SU-DHL-6 (cell line): ENCODE measurements at regions not wholly inside any gene's neighbourhood (a gene's known extent, or its start where the extent isn't known, plus 50 kb on each side); places are given as distances from the start of the nearest gene placed in this dataset.

Source experiments
- EZH2phosphoT487 ChIP-seq: fragments of 200-600 bp; sonication (generic), shearing (Covaris generic); conservative IDR thresholded peaks from 2 replicates; pipeline ENCODE4 v1.6.1; 2018; ENCODE audit warnings: mild to moderate bottlenecking, antibody characterized with exemption, low read length, moderate library complexity, mixed read lengths
- TF ChIP-seq, protein P1 (sequence below): fragments of 200-600 bp; sonication (generic); IDR thresholded peaks from one replicate; pipeline ENCODE4 v1.5.1; 2017; ENCODE audit warnings: antibody characterized with exemption, mild to moderate bottlenecking, low read length, moderate library complexity; ENCODE audit not compliant: insufficient read depth, poor library complexity, severe bottlenecking

DNA sequence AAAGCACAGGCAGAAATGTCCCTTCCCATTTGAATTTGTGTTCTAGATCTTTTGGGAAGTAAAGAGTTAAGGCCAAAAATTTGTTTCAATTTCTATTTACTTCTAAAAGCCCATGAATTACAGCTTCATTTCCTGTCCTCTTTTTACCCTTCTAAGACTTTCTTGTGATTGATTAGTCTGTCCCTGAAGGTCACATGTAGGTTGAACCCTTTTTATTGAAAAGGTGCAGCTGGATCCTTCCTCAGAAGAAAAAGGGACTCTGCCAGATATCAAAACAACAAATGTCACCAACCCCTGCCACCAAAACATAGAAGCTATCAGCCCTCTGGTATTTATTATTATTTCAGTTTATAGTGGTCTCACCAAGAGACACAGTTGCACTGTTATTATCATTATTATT, 424.9 kb upstream of the DPP6 start:
- TF ChIP-seq, protein P1, sequence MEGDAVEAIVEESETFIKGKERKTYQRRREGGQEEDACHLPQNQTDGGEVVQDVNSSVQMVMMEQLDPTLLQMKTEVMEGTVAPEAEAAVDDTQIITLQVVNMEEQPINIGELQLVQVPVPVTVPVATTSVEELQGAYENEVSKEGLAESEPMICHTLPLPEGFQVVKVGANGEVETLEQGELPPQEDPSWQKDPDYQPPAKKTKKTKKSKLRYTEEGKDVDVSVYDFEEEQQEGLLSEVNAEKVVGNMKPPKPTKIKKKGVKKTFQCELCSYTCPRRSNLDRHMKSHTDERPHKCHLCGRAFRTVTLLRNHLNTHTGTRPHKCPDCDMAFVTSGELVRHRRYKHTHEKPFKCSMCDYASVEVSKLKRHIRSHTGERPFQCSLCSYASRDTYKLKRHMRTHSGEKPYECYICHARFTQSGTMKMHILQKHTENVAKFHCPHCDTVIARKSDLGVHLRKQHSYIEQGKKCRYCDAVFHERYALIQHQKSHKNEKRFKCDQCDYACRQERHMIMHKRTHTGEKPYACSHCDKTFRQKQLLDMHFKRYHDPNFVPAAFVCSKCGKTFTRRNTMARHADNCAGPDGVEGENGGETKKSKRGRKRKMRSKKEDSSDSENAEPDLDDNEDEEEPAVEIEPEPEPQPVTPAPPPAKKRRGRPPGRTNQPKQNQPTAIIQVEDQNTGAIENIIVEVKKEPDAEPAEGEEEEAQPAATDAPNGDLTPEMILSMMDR: no peak
- no peak for TF ChIP-seq EZH2phosphoT487
